ENCODE measurements at regions not wholly inside any gene's neighbourhood (a gene's known extent, or its start where the extent isn't known, plus 50 kb on each side); places are given as distances from the start of the nearest gene placed in this dataset.

- TF ChIP-seq CTCF (IDR thresholded peaks at IDR 0.05 in 8 of 11, conservative IDR thresholded peaks at IDR 0.05 in 3 of 11) (no peak), POLR2A (IDR thresholded peaks at IDR 0.05) (no peak)
These were observed 624.8 kb downstream of the NTRK3 start for GRCh38 chr15:87631775-87632174.
